ENCODE measurements at regions not wholly inside any gene's neighbourhood (a gene's known extent, or its start where the extent isn't known, plus 50 kb on each side); places are given as distances from the start of the nearest gene placed in this dataset.

GRCh38 chr2:128452536-128453530 is 134.2 kb upstream of the HS6ST1 start:
- H3K4me3 ChIP-seq (ENCODE audit: low read length) = no peak overlapping the region
- no peak for DNase-seq (ENCODE audit: low read depth)
- TF ChIP-seq, protein P1, sequence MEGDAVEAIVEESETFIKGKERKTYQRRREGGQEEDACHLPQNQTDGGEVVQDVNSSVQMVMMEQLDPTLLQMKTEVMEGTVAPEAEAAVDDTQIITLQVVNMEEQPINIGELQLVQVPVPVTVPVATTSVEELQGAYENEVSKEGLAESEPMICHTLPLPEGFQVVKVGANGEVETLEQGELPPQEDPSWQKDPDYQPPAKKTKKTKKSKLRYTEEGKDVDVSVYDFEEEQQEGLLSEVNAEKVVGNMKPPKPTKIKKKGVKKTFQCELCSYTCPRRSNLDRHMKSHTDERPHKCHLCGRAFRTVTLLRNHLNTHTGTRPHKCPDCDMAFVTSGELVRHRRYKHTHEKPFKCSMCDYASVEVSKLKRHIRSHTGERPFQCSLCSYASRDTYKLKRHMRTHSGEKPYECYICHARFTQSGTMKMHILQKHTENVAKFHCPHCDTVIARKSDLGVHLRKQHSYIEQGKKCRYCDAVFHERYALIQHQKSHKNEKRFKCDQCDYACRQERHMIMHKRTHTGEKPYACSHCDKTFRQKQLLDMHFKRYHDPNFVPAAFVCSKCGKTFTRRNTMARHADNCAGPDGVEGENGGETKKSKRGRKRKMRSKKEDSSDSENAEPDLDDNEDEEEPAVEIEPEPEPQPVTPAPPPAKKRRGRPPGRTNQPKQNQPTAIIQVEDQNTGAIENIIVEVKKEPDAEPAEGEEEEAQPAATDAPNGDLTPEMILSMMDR (conservative IDR thresholded peaks at IDR 0.05; ENCODE audit: low read length) = no peak

- DNase-seq (ENCODE audit: low read depth) = no peak
- TF ChIP-seq, protein P1 (conservative IDR thresholded peaks at IDR 0.05; ENCODE audit: low read length) = no peak
- no peak overlapping the region for H3K4me3 ChIP-seq (ENCODE audit: low read length)
Measured at GRCh38 chr2:128454980-128455720, 136.5 kb upstream of the HS6ST1 start.

GRCh38 chr2:128455721-128456050 is 137.0 kb upstream of the HS6ST1 start:
- TF ChIP-seq, protein P1 (conservative IDR thresholded peaks at IDR 0.05; ENCODE audit: low read length) = no peak
- DNase-seq (ENCODE audit: low read depth) = no peak
- no peak overlapping the region for H3K4me3 ChIP-seq (ENCODE audit: low read length)

DNA sequence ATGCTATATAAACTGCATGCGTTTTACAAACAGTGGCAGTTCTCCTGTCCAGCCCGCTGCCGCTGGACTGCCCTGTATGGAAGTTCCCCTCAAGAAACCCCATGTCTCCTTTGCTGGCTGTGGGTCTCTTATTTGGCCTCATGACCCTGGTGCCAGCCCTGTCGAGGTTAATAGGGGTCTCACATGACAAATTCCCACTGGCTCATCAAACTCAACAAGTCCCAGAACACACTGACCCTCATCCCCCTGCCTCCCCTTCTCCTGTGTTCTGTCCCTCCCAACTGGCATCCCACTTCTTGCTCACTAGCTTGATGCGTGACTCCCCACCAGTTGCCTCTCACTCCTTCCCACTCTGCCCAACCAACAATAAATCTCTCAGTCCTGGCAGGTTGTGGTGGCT is 137.6 kb upstream of the HS6ST1 start:
- no peak overlapping the region for H3K4me3 ChIP-seq (ENCODE audit: low read length)
- DNase-seq (ENCODE audit: low read depth) = no peak
- TF ChIP-seq, protein P1 (conservative IDR thresholded peaks at IDR 0.05; ENCODE audit: low read length) = no peak

- no peak for DNase-seq (ENCODE audit: low read depth)
- TF ChIP-seq, protein P1 (conservative IDR thresholded peaks at IDR 0.05; ENCODE audit: low read length) = no peak
- no peak overlapping the region for H3K4me3 ChIP-seq (ENCODE audit: low read length)
Measured at GRCh38 chr2:128457006-128457604, 138.4 kb upstream of the HS6ST1 start.

- H3K4me3 ChIP-seq (ENCODE audit: low read length) = no peak overlapping the region
- TF ChIP-seq, protein P1 (conservative IDR thresholded peaks at IDR 0.05; ENCODE audit: low read length) = no peak
- no peak for DNase-seq (ENCODE audit: low read depth)
Measured at GRCh38 chr2:128457716-128458115, 139.0 kb upstream of the HS6ST1 start.

All from AG10803 (cell line).